Lung (tissue), 11 donors: ENCODE measurements at regions not wholly inside any gene's neighbourhood (a gene's known extent, or its start where the extent isn't known, plus 50 kb on each side); places are given as distances from the start of the nearest gene placed in this dataset.

ENCODE experiments used
- ATAC-seq: fragments of 200-7000 bp; cut with Tn5 transposase; one replicate; pipeline ENCODE4 v1.9.1; 2020; ENCODE audit warnings: moderate number of reproducible peaks; ENCODE audit not compliant: insufficient read depth, low FRiP score
- DNase-seq, 3 donors: peaks; one replicate each; pipeline ENCODE4 v3.0.0-alpha.2; 2013 to 2017
- H3K27ac ChIP-seq, 2 donors: one replicate each; pipeline ENCODE4 v1.5.1; 2013; ENCODE audit warnings: mild to moderate bottlenecking in 2 of 2, moderate library complexity in 2 of 2, control low read depth in 1 of 2, inconsistent platforms in 1 of 2, low read depth in 1 of 2, low read length in 1 of 2
- H3K27me3 ChIP-seq, 3 donors: one replicate each; pipeline ENCODE4 v1.5.1; 2013; ENCODE audit warnings: low read length in 2 of 3; ENCODE audit not compliant: control insufficient read depth in 3 of 3, insufficient read depth in 3 of 3
- H3K36me3 ChIP-seq, 4 donors: one replicate each; pipeline ENCODE4 v1.5.1; 2013; ENCODE audit warnings: low read length in 4 of 4, mild to moderate bottlenecking in 1 of 4, moderate library complexity in 1 of 4; ENCODE audit not compliant: control insufficient read depth in 4 of 4, insufficient read depth in 4 of 4
- H3K4me1 ChIP-seq, 5 donors: one replicate each; pipeline ENCODE4 v1.5.1; 2013; ENCODE audit warnings: low read length in 5 of 5, mild to moderate bottlenecking in 2 of 5, moderate library complexity in 1 of 5; ENCODE audit not compliant: control insufficient read depth in 5 of 5, insufficient read depth in 5 of 5
- H3K4me3 ChIP-seq: one replicate; pipeline ENCODE4 v1.5.1; 2013; ENCODE audit warnings: mild to moderate bottlenecking, control low read depth, moderate library complexity
- H3K9ac ChIP-seq, 2 donors: one replicate each; pipeline ENCODE4 v1.5.1; 2013; ENCODE audit warnings: low read length in 2 of 2, control low read depth in 1 of 2; ENCODE audit not compliant: insufficient read depth in 1 of 2
- H3K9me3 ChIP-seq, 4 donors: one replicate each; pipeline ENCODE4 v1.5.1; 2013; ENCODE audit warnings: low read length in 3 of 4, mild to moderate bottlenecking in 1 of 4, moderate library complexity in 1 of 4; ENCODE audit not compliant: control insufficient read depth in 4 of 4, insufficient read depth in 3 of 4
- WGBS, 2 donors: extraction: QIAGEN DNeasy Blood & Tissue Kit; methylation state at CpG; one replicate each; pipeline ENCODE4 v1.1.7; 2013; 5-methylcytosine and 5-hydroxymethylcytosine counted together
- TF ChIP-seq, protein P1 (sequence below): IDR thresholded peaks from 2 replicates; pipeline ENCODE4 v1.5.1; 2012; ENCODE audit warnings: mild to moderate bottlenecking; ENCODE audit errors: control extremely low read depth, extremely low read depth
- donor health status: control.
- donor health status: control.
- donor health status: Bipolar disorder and iron deficiency.
- donor health status: healthy.
- donor health status: DM: yes; HTN: yes; CAD: no.

GRCh38 chr7:35993113-35993512, 159.9 kb upstream of the EEPD1 start:
- Histone ChIP-seq H3K4me1 (peaks cover 0 to 6% (median 3%) of the 10 kb centered on the region in 5 donors), H3K9ac (no peak overlapping the region), H3K27ac (no peak overlapping the region), H3K9me3 (no peaks in the 10 kb centered on the region), H3K27me3 (no peaks in the 10 kb centered on the region), H3K36me3 (no peaks in the 10 kb centered on the region), H3K4me3 (no peak overlapping the region)
- TF ChIP-seq, protein P1, sequence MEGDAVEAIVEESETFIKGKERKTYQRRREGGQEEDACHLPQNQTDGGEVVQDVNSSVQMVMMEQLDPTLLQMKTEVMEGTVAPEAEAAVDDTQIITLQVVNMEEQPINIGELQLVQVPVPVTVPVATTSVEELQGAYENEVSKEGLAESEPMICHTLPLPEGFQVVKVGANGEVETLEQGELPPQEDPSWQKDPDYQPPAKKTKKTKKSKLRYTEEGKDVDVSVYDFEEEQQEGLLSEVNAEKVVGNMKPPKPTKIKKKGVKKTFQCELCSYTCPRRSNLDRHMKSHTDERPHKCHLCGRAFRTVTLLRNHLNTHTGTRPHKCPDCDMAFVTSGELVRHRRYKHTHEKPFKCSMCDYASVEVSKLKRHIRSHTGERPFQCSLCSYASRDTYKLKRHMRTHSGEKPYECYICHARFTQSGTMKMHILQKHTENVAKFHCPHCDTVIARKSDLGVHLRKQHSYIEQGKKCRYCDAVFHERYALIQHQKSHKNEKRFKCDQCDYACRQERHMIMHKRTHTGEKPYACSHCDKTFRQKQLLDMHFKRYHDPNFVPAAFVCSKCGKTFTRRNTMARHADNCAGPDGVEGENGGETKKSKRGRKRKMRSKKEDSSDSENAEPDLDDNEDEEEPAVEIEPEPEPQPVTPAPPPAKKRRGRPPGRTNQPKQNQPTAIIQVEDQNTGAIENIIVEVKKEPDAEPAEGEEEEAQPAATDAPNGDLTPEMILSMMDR: no peak
- ATAC-seq: no peak
- 90 to 95% methylated on average over 2 of the region's 2 CpGs for WGBS, 2 donors
- no peak for DNase-seq

DNA sequence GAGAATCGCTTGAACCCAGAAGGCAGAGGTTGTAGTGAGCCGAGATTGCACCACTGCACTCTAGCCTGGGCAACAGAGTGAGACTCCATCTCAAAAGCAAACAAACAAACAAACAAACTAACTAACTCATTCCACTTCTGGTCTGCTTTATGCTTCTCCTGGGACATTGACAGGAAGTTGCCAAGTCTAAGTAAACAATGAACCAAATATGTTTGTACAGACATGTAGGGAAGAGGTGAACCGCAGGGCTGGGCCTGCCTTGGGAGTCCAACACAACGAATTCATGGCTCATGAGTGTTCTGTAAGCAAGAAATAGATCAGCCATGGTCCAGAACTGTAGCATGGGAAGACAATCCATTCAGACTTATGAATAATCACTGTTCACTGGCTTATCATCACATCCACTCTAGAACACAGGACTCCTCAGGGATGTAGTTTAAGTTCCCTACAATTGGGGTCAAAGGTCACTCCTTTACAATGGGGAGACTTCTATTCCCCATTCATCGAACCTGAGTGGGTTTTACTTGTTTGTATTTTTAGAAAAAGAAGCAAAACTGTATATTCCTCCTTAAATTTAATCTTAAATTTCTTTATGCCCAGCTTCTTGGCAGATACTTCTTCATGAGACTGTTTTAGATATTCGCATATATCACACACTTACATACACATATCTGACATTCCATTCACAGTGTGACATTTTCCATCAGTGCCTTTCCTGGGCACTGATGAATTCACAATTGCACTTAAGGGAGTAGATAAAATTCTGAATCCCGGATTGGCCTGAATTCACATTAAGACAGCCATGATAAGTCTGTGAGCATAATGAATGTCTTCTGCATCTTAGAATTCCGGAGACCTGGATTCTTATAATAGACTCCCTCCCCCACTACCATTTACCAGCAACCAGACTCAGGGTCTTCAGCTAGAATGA, 159.1 kb upstream of the EEPD1 start:
- no peak overlapping the region for H3K4me3 ChIP-seq
- H3K4me1 ChIP-seq: peaks cover 0 to 6% (median under 1%) of the 10 kb centered on the region in 5 donors
- 81 to 91% methylated on average over 8 of the region's 8 CpGs for WGBS, 2 donors
- TF ChIP-seq, protein P1: no peak
- H3K9me3 ChIP-seq: no peaks in the 10 kb centered on the region
- ATAC-seq (no peak), DNase-seq (no peak)
- H3K36me3 ChIP-seq: no peaks in the 10 kb centered on the region
- no peak overlapping the region for H3K27ac ChIP-seq
- H3K27me3 ChIP-seq: no peaks in the 10 kb centered on the region
- H3K9ac ChIP-seq: no peak overlapping the region

GRCh38 chr7:35995334-35995733, 157.7 kb upstream of the EEPD1 start:
- peaks cover 0 to 6% (median 0%) of the 10 kb centered on the region in 5 donors for H3K4me1 ChIP-seq
- H3K9me3 ChIP-seq: no peaks in the 10 kb centered on the region
- no peak overlapping the region for H3K4me3 ChIP-seq
- 82 to 94% methylated on average over 4 of the region's 4 CpGs for WGBS, 2 donors
- no peak overlapping the region for H3K9ac ChIP-seq
- ATAC-seq (no peak), DNase-seq (no peak)
- H3K27ac ChIP-seq: no peak overlapping the region
- TF ChIP-seq, protein P1: no peak
- H3K27me3 ChIP-seq: no peaks in the 10 kb centered on the region
- H3K36me3 ChIP-seq: no peaks in the 10 kb centered on the region
